ENCODE measurements at regions not wholly inside any gene's neighbourhood (a gene's known extent, or its start where the extent isn't known, plus 50 kb on each side); places are given as distances from the start of the nearest gene placed in this dataset.

- Histone ChIP-seq H3K27me3 (peaks cover 5% of the 10 kb centered on the region), H3K4me3 (ENCODE audit: low read depth in 1 of 2, low read length in 1 of 2) (no peak overlapping the region), H3K36me3 (no peaks in the 10 kb centered on the region), H3K4me1 (ENCODE audit: control insufficient read depth in 1 of 2, insufficient read depth in 1 of 2, low read depth in 1 of 2, low read length in 1 of 2) (no peaks in the 10 kb centered on the region), H3K9me3 (no peaks in the 10 kb centered on the region), H3K27ac (no peak overlapping the region)
- no peak for TF ChIP-seq CTCF (IDR thresholded peaks at IDR 0.05)
These were observed 177.0 kb upstream of the PPP1R26 start for GRCh38 chr9:135302329-135303279.

- Histone ChIP-seq H3K9me3 (no peaks in the 10 kb centered on the region), H3K4me3 (ENCODE audit: low read depth in 1 of 2, low read length in 1 of 2) (no peak overlapping the region), H3K27ac (no peak overlapping the region), H3K36me3 (no peaks in the 10 kb centered on the region), H3K27me3 (peaks cover 5% of the 10 kb centered on the region), H3K4me1 (ENCODE audit: control insufficient read depth in 1 of 2, insufficient read depth in 1 of 2, low read depth in 1 of 2, low read length in 1 of 2) (no peaks in the 10 kb centered on the region)
- TF ChIP-seq CTCF (IDR thresholded peaks at IDR 0.05): no peak
These were observed 176.3 kb upstream of the PPP1R26 start for GRCh38 chr9:135303280-135303647.

- H3K27me3 ChIP-seq: peaks cover 5% of the 10 kb centered on the region
- no peaks in the 10 kb centered on the region for H3K9me3 ChIP-seq
- no peak for TF ChIP-seq CTCF (IDR thresholded peaks at IDR 0.05)
- no peak overlapping the region for H3K27ac ChIP-seq
- no peaks in the 10 kb centered on the region for H3K36me3 ChIP-seq
- H3K4me1 ChIP-seq (ENCODE audit: control insufficient read depth in 1 of 2, insufficient read depth in 1 of 2, low read depth in 1 of 2, low read length in 1 of 2): no peaks in the 10 kb centered on the region
- no peak overlapping the region for H3K4me3 ChIP-seq (ENCODE audit: low read depth in 1 of 2, low read length in 1 of 2)
These were observed 175.6 kb upstream of the PPP1R26 start for GRCh38 chr9:135303865-135304499.

- Histone ChIP-seq H3K9me3 (no peaks in the 10 kb centered on the region), H3K4me1 (ENCODE audit: control insufficient read depth in 1 of 2, insufficient read depth in 1 of 2, low read depth in 1 of 2, low read length in 1 of 2) (no peaks in the 10 kb centered on the region), H3K36me3 (no peaks in the 10 kb centered on the region), H3K27ac (no peak overlapping the region), H3K4me3 (ENCODE audit: low read depth in 1 of 2, low read length in 1 of 2) (no peak overlapping the region), H3K27me3 (peaks cover under 1% of the 10 kb centered on the region)
- TF ChIP-seq CTCF (IDR thresholded peaks at IDR 0.05): no peak
These were observed 174.7 kb upstream of the PPP1R26 start for GRCh38 chr9:135304886-135305285.

GRCh38 chr9:135305546-135306180 is 173.9 kb upstream of the PPP1R26 start:
- no peaks in the 10 kb centered on the region for H3K9me3 ChIP-seq
- H3K27ac ChIP-seq: no peak overlapping the region
- no peaks in the 10 kb centered on the region for H3K4me1 ChIP-seq (ENCODE audit: control insufficient read depth in 1 of 2, insufficient read depth in 1 of 2, low read depth in 1 of 2, low read length in 1 of 2)
- no peak overlapping the region for H3K4me3 ChIP-seq (ENCODE audit: low read depth in 1 of 2, low read length in 1 of 2)
- TF ChIP-seq CTCF (IDR thresholded peaks at IDR 0.05): no peak
- H3K27me3 ChIP-seq: no peaks in the 10 kb centered on the region
- H3K36me3 ChIP-seq: no peaks in the 10 kb centered on the region

All from neutrophil (primary cell).